AG04450 (cell line): ENCODE measurements at regions not wholly inside any gene's neighbourhood (a gene's known extent, or its start where the extent isn't known, plus 50 kb on each side); places are given as distances from the start of the nearest gene placed in this dataset.

ENCODE experiments used
- CTCF ChIA-PET: fragments of 300-600, 350-600 bp; formaldehyde crosslinking; extraction: SDS; loops from one replicate; lab custom pipeline; 2022; ENCODE audit warnings: antibody characterized with exemption, inconsistent platforms; lab: Charles Lee
- POLR2A ChIA-PET: fragments of 350-600 bp; formaldehyde crosslinking; extraction: SDS; loops from one replicate; lab custom pipeline; 2021; ENCODE audit warnings: antibody characterized with exemption, inconsistent platforms; lab: Yijun Ruan, JAX
- DNase-seq: peaks from one replicate; pipeline ENCODE4 v3.0.0-alpha.2; 2011; ENCODE audit warnings: low read depth, low spot score
- H3K27ac ChIP-seq: one replicate; pipeline ENCODE4 v1.5.1; 2012; ENCODE audit warnings: low read depth, low read length, control low read depth
- H3K27me3 ChIP-seq: one replicate; pipeline ENCODE4 v1.6.0; 2012; ENCODE audit warnings: low read length; ENCODE audit not compliant: control insufficient read depth, insufficient read depth
- H3K4me3 ChIP-seq: 2 replicates; pipeline ENCODE4 v1.5.1; 2011; ENCODE audit warnings: mild to moderate bottlenecking, low read depth, low read length, control low read depth
- H3K9me3 ChIP-seq: 2 replicates; pipeline ENCODE4 v1.5.1; 2012; ENCODE audit warnings: low read length; ENCODE audit not compliant: control insufficient read depth, insufficient read depth
- TF ChIP-seq, protein P1 (sequence below): IDR thresholded peaks from 2 replicates; pipeline ENCODE4 v1.5.1; 2011; ENCODE audit warnings: low read depth, low read length, control low read depth, inconsistent platforms

DNA sequence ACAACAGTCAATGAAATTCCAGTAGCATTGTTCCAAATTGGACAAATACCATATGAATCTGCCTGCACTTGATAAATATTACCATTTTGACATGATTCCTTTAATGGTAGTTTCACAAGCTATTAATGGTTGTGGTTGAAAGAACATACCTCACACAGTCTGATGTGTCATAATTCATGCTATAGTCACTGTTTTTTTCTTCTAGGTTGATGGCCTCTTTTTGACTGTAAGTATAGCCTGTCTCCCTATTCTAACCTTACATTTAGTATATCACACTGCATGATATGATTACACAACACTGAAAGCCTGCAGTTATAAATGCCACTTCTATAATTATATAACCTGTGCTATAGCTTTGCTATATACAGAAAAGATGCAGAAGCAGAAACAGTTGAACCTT lies 834.1 kb downstream of the NSUN3 start:
- H3K4me3 ChIP-seq = no peak overlapping the region
- ChIA-PET POLR2A (no interaction called here), CTCF (no interaction called here)
- peaks cover 4% of the 10 kb centered on the region; the same call in 1 of the 2 replicates for H3K9me3 ChIP-seq
- TF ChIP-seq, protein P1, sequence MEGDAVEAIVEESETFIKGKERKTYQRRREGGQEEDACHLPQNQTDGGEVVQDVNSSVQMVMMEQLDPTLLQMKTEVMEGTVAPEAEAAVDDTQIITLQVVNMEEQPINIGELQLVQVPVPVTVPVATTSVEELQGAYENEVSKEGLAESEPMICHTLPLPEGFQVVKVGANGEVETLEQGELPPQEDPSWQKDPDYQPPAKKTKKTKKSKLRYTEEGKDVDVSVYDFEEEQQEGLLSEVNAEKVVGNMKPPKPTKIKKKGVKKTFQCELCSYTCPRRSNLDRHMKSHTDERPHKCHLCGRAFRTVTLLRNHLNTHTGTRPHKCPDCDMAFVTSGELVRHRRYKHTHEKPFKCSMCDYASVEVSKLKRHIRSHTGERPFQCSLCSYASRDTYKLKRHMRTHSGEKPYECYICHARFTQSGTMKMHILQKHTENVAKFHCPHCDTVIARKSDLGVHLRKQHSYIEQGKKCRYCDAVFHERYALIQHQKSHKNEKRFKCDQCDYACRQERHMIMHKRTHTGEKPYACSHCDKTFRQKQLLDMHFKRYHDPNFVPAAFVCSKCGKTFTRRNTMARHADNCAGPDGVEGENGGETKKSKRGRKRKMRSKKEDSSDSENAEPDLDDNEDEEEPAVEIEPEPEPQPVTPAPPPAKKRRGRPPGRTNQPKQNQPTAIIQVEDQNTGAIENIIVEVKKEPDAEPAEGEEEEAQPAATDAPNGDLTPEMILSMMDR = no peak
- H3K27ac ChIP-seq = no peak overlapping the region
- DNase-seq = no peak
- H3K27me3 ChIP-seq = no peaks in the 10 kb centered on the region

DNA sequence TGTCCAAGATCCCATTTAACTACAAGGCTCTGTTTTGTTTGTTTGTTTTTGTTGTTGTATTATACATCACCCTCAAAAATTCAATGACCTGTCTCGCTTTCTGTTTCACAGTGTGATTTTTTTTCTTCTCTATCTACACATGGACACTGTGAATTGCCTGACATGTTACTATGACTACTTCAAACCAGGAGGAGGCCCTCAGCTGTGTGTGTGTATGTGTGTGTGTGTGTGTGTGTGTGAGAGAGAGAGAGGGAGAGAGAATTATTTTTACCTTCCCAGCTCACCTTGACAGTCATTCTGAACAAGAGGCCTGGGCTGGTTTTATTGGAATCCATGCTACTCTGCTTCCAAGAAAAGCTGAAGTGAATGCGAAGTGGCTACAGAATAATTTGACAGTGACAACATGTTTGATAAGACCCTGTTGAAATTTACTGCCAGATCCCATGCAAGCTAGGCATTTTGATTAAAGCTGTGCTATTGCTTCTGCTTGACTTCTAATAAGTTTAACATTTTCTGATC lies 841.4 kb downstream of the NSUN3 start:
- Histone ChIP-seq H3K9me3 (peaks cover 6% of the 10 kb centered on the region), H3K27ac (no peak overlapping the region), H3K4me3 (no peak overlapping the region), H3K27me3 (no peaks in the 10 kb centered on the region)
- ChIA-PET CTCF (no interaction called here), POLR2A (no interaction called here)
- DNase-seq = no peak
- TF ChIP-seq, protein P1 = no peak

DNA sequence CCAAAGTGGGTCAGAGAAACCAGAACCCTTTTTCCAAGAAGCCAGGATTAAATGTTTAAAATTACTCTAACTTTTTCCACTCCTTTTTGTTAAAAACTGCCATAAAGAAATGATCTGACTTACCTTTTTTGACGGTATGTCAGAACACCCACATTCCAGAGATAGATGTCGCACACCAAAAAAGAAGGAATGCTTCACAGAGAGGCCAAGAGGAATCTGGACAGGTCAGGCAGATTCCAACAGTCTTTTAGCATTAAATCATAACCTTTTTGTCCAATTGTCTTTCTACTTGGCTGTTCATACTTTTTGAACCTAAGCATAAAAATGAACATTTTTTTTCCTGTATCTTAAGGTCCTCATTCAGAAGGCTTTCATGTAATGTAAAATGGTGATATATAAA lies 846.9 kb downstream of the NSUN3 start:
- Histone ChIP-seq H3K9me3 (peaks cover 9% of the 10 kb centered on the region), H3K27me3 (no peaks in the 10 kb centered on the region), H3K4me3 (no peak overlapping the region), H3K27ac (no peak overlapping the region)
- ChIA-PET CTCF (no interaction called here), POLR2A (no interaction called here)
- TF ChIP-seq, protein P1 = no peak
- no peak for DNase-seq

DNA sequence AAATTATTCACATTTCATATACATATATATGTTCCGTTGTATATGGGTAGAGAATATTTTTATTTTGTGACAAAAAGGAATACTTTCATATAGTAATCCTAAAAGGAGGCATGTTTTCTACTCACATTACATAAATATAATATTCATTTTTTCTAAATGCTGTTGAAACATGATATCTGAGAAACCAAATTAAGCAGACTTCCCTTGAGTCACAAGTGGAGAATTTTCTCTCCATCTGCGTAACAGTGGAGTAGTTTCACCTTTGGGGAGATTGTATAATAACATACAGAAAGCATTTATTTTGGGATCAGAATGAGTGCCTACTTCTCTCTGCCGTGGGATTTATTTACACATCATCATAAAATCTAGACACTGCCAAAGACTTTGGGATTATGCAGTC lies 849.8 kb downstream of the NSUN3 start:
- Histone ChIP-seq H3K4me3 (no peak overlapping the region), H3K27ac (no peak overlapping the region), H3K9me3 (peaks cover 8% of the 10 kb centered on the region), H3K27me3 (no peaks in the 10 kb centered on the region)
- ChIA-PET CTCF (no interaction called here), POLR2A (no interaction called here)
- no peak for DNase-seq
- TF ChIP-seq, protein P1 = no peak

DNA sequence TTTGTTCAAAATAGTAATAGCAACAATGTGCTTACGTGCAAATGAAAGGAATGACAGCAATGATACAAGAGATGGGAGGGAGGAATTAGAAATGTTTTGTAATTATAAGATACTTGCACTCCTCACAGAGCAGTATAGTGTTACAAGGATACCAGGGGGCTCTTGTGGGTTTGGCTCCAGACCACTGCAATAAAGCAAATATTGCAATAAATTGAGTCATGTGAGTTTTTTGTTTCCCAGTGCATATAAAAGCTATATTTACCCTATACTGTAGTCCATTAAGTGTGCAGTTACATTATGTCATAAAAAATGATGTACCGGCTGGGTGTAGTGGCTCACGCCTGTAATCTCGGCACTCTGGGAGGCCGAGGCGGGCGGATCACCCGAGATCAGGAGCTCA lies 864.3 kb downstream of the NSUN3 start:
- ChIA-PET CTCF (no interaction called here), POLR2A (no interaction called here)
- Histone ChIP-seq H3K27ac (no peak overlapping the region), H3K27me3 (no peaks in the 10 kb centered on the region), H3K9me3 (peaks cover 10% of the 10 kb centered on the region; the same call in 1 of the 2 replicates), H3K4me3 (no peak overlapping the region)
- DNase-seq = no peak
- TF ChIP-seq, protein P1 = no peak
